ENCODE measurements at regions not wholly inside any gene's neighbourhood (a gene's known extent, or its start where the extent isn't known, plus 50 kb on each side); places are given as distances from the start of the nearest gene placed in this dataset.

- DNase-seq (ENCODE audit: low spot score) (no peak), ATAC-seq (peak; percentile 39)
- intact Hi-C loops (cut with DNase I): no loop called here
Observed at GRCh38 chr11:115707180-115707905, 203.1 kb upstream of the CADM1 start.

GRCh38 chr11:115706626-115707135 is 202.5 kb upstream of the CADM1 start:
- intact Hi-C loops (cut with DNase I): no loop called here
- ATAC-seq (no peak), DNase-seq (ENCODE audit: low spot score) (no peak)

- intact Hi-C loops (cut with DNase I): no loop called here
- ATAC-seq (no peak), DNase-seq (ENCODE audit: low spot score) (no peak)
Observed at GRCh38 chr11:115705200-115705599, 201.0 kb upstream of the CADM1 start.

GRCh38 chr11:115700981-115701875 is 197.0 kb upstream of the CADM1 start:
- intact Hi-C loops (cut with DNase I): no loop called here
- DNase-seq (ENCODE audit: low spot score) (no peak), ATAC-seq (no peak)

GRCh38 chr11:115700496-115700895 is 196.3 kb upstream of the CADM1 start:
- intact Hi-C loops (cut with DNase I): no loop called here
- ATAC-seq (no peak), DNase-seq (ENCODE audit: low spot score) (no peak)

- intact Hi-C loops (cut with DNase I): no loop called here
- DNase-seq (ENCODE audit: low spot score) (no peak), ATAC-seq (peak; percentile 90)
Observed at GRCh38 chr11:115699733-115700132, 195.5 kb upstream of the CADM1 start.

GRCh38 chr11:115699326-115699725 is 195.1 kb upstream of the CADM1 start:
- peak; percentile 6 for ATAC-seq

GRCh38 chr11:115698243-115698642 is 194.0 kb upstream of the CADM1 start:
- intact Hi-C loops (cut with DNase I): no loop called here
- DNase-seq (ENCODE audit: low spot score) (no peak), ATAC-seq (no peak)

More at GRCh38 chr11:115699326-115699725, 195.1 kb upstream of the CADM1 start:
- intact Hi-C loops (cut with DNase I): no loop called here
- no peak for DNase-seq (ENCODE audit: low spot score)

- DNase-seq (ENCODE audit: low spot score) (no peak), ATAC-seq (no peak)
- intact Hi-C loops (cut with DNase I): no loop called here
Observed at GRCh38 chr11:115696563-115696962, 192.3 kb upstream of the CADM1 start.

GRCh38 chr11:115695677-115696364 is 191.6 kb upstream of the CADM1 start:
- no peak for DNase-seq (ENCODE audit: low spot score)
- intact Hi-C loops (cut with DNase I): no loop called here
- no peak for ATAC-seq

- intact Hi-C loops (cut with DNase I): no loop called here
- no peak for ATAC-seq
- no peak for DNase-seq (ENCODE audit: low spot score)
Observed at GRCh38 chr11:115693002-115693401, 188.8 kb upstream of the CADM1 start.

- DNase-seq (ENCODE audit: low spot score) (no peak), ATAC-seq (no peak)
- intact Hi-C loops (cut with DNase I): no loop called here
Observed at GRCh38 chr11:115691030-115691429, 186.8 kb upstream of the CADM1 start.

- no peak for ATAC-seq
- no peak for DNase-seq (ENCODE audit: low spot score)
- intact Hi-C loops (cut with DNase I): no loop called here
Observed at GRCh38 chr11:115687934-115688333, 183.7 kb upstream of the CADM1 start.

GRCh38 chr11:115684699-115685098 is 180.5 kb upstream of the CADM1 start:
- no peak for DNase-seq (ENCODE audit: low spot score)
- intact Hi-C loops (cut with DNase I): no loop called here
- ATAC-seq: no peak

- intact Hi-C loops (cut with DNase I): no loop called here
- ATAC-seq (no peak), DNase-seq (ENCODE audit: low spot score) (no peak)
Observed at GRCh38 chr11:115684135-115684534, 179.9 kb upstream of the CADM1 start.

GRCh38 chr11:115682888-115683287 is 178.7 kb upstream of the CADM1 start:
- intact Hi-C loops (cut with DNase I): no loop called here
- ATAC-seq (no peak), DNase-seq (ENCODE audit: low spot score) (no peak)

- ATAC-seq (no peak), DNase-seq (ENCODE audit: low spot score) (no peak)
- intact Hi-C loops (cut with DNase I): no loop called here
Observed at GRCh38 chr11:115682101-115682500, 177.9 kb upstream of the CADM1 start.

- DNase-seq (ENCODE audit: low spot score) (no peak), ATAC-seq (no peak)
- intact Hi-C loops (cut with DNase I): no loop called here
Observed at GRCh38 chr11:115679945-115680344, 175.7 kb upstream of the CADM1 start.

GRCh38 chr11:115678942-115679341 is 174.7 kb upstream of the CADM1 start:
- intact Hi-C loops (cut with DNase I): no loop called here
- ATAC-seq (no peak), DNase-seq (ENCODE audit: low spot score) (no peak)

- intact Hi-C loops (cut with DNase I): no loop called here
- DNase-seq (ENCODE audit: low spot score) (no peak), ATAC-seq (no peak)
Observed at GRCh38 chr11:115677190-115677589, 173.0 kb upstream of the CADM1 start.

All from sciatic nerve (tissue), 2 donors.